Vagina (tissue), 2 donors: ENCODE measurements at regions not wholly inside any gene's neighbourhood (a gene's known extent, or its start where the extent isn't known, plus 50 kb on each side); places are given as distances from the start of the nearest gene placed in this dataset.

Source experiments
- POLR2A ChIP-seq, 2 donors: fragments of 450-650 bp; IDR thresholded peaks; one replicate each; pipeline ENCODE4 v1.6.1; 2017; ENCODE audit warnings: antibody characterized with exemption in 2 of 2, mild to moderate bottlenecking in 2 of 2, moderate library complexity in 2 of 2
- POLR2AphosphoS5 ChIP-seq, 2 donors: sonication (generic); formaldehyde crosslinking; IDR thresholded peaks; one replicate each; pipeline ENCODE4 v1.9.0; 2017; ENCODE audit warnings: antibody characterized with exemption in 2 of 2, mild to moderate bottlenecking in 2 of 2, low read depth in 1 of 2; ENCODE audit not compliant: insufficient read depth in 1 of 2
- TF ChIP-seq, protein P1 (sequence below), 3 experiments: fragments of 450-650 bp in 2 of 3; fragments of 200-600 bp in 1 of 3; sonication (generic) in 1 of 3; IDR thresholded peaks; one replicate each; pipeline ENCODE4 v1.5.1; 2017 to 2019; ENCODE audit warnings: antibody characterized with exemption in 3 of 3, mild to moderate bottlenecking in 2 of 3, moderate library complexity in 2 of 3

- TF ChIP-seq, protein P1, sequence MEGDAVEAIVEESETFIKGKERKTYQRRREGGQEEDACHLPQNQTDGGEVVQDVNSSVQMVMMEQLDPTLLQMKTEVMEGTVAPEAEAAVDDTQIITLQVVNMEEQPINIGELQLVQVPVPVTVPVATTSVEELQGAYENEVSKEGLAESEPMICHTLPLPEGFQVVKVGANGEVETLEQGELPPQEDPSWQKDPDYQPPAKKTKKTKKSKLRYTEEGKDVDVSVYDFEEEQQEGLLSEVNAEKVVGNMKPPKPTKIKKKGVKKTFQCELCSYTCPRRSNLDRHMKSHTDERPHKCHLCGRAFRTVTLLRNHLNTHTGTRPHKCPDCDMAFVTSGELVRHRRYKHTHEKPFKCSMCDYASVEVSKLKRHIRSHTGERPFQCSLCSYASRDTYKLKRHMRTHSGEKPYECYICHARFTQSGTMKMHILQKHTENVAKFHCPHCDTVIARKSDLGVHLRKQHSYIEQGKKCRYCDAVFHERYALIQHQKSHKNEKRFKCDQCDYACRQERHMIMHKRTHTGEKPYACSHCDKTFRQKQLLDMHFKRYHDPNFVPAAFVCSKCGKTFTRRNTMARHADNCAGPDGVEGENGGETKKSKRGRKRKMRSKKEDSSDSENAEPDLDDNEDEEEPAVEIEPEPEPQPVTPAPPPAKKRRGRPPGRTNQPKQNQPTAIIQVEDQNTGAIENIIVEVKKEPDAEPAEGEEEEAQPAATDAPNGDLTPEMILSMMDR (IDR thresholded peaks at IDR 0.05), result no peak
- TF ChIP-seq POLR2A (IDR thresholded peaks at IDR 0.05) (no peak), POLR2AphosphoS5 (IDR thresholded peaks at IDR 0.05; ENCODE audit: insufficient read depth in 1 of 2, low read depth in 1 of 2) (no peak)
Observed at GRCh38 chr14:34039428-34040047, 88.7 kb upstream of the EGLN3 start.
